Right lobe of liver (tissue), 6 donors: ENCODE measurements at regions not wholly inside any gene's neighbourhood (a gene's known extent, or its start where the extent isn't known, plus 50 kb on each side); places are given as distances from the start of the nearest gene placed in this dataset.
A peak's percentile ranks its signal among the peaks of the same experiment; 100 is the strongest.

Experiments
- ATAC-seq, 4 donors: fragments of 200-7000 bp; cut with Tn5 transposase; one replicate each; pipeline ENCODE4 v1.9.1; 2020; ENCODE audit warnings: mild to moderate bottlenecking in 4 of 4, moderate library complexity in 4 of 4
- DNase-seq, 3 donors: peaks; one replicate each; pipeline ENCODE4 v3.0.0-alpha.2; 2020
- H3K27ac ChIP-seq, 3 donors: fragments of 200-600 bp; one replicate each; pipeline ENCODE4 v1.8.0; 2022
- H3K27me3 ChIP-seq, 2 donors: fragments of 200-600 bp; one replicate each; pipeline ENCODE4 v1.8.0; 2022
- H3K36me3 ChIP-seq, 4 donors: fragments of 200-600 bp; sonication (generic) in 1 of 4; one replicate each; pipeline versions ENCODE4 v1.5.1 to v1.8.0; 2017 to 2022; ENCODE audit warnings: control low read depth in 1 of 4
- H3K4me1 ChIP-seq, 4 donors: fragments of 200-600 bp; sonication (generic) in 1 of 4; one replicate each; pipeline versions ENCODE4 v1.5.1 to v1.8.0; 2017 to 2022; ENCODE audit warnings: control low read depth in 1 of 4
- H3K4me3 ChIP-seq, 3 donors: fragments of 200-600 bp; one replicate each; pipeline ENCODE4 v1.8.0; 2022
- H3K9me3 ChIP-seq, 4 donors: fragments of 200-600 bp; sonication (generic) in 1 of 4; one replicate each; pipeline versions ENCODE4 v1.5.1 to v1.8.0; 2017 to 2022; ENCODE audit warnings: control low read depth in 1 of 4
- POLR2A ChIP-seq: fragments of 450-650 bp; IDR thresholded peaks from one replicate; pipeline ENCODE4 v1.6.1; 2017; ENCODE audit warnings: antibody characterized with exemption, mild to moderate bottlenecking
- WGBS: methylation state at CpG from one replicate; pipeline ENCODE4 v1.1.6; 2018; ENCODE audit warnings: low coverage, low lambda C conversion rate; ENCODE audit not compliant: insufficient coverage; ENCODE audit errors: missing lambda C conversion rate; 5-methylcytosine and 5-hydroxymethylcytosine counted together
- intact Hi-C, 2 donors: fragments of 100-400 bp; cut with DNase I; formaldehyde crosslinking; loops; one replicate each; pipeline versions ENCODE4 v1.11.2 to v1.14.1; 2022
- TF ChIP-seq, protein P1 (sequence below), 4 donors: fragments of 200-600 bp in 3 of 4; fragments of 450-650 bp in 1 of 4; IDR thresholded peaks; one replicate each; pipeline versions ENCODE4 v1.5.1 to v1.8.0; 2016 to 2022; ENCODE audit warnings: antibody characterized with exemption in 4 of 4, mild to moderate bottlenecking in 2 of 4
- donor health status: DM: no; HTN: yes; CAD: no.
- donor health status: DM: no; HTN: no; CAD: no.
- donor health status: DM: no; HTN: no; CAD: no.
- donor health status: DM: no; HTN: yes; CAD: no.
- donor health status: DM: no; HTN: yes; CAD: no.

DNA sequence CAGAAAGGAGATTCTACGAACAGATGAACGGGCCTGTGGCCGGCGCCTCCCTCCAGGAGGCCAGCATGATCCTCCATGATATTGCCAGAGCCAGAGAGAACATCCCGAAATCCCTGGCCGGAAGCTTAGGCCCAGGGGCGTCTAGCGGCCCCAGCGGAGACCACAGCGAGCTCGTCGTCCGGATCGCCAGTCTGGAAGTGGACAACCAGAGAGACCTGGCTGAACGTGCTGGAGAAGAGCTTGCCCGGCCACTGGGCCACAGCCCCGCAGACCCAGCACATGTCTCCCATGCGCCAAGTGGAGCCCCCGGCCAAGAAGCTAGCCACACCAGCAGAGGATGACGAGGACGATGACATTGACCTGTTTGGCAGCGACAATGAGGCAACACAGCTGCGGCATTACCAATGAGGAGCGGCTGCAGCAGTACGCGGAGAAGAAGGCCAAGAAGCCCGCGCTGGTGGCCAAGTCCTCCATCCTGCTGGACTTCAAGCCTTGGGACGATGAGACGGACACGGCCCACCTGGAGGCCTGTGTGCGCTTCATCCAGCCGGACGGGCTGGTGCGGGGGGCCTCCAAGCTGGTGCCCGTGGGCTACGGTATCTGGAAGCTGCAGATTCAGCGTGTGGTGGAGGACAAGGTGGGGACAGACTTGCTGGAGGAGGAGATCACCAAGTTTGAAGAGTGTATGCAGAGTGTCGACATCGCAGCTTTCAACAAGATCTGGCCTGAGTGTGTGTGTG is 78.8 kb upstream of the FRY start:
- TF ChIP-seq POLR2A = no peak
- TF ChIP-seq, protein P1, sequence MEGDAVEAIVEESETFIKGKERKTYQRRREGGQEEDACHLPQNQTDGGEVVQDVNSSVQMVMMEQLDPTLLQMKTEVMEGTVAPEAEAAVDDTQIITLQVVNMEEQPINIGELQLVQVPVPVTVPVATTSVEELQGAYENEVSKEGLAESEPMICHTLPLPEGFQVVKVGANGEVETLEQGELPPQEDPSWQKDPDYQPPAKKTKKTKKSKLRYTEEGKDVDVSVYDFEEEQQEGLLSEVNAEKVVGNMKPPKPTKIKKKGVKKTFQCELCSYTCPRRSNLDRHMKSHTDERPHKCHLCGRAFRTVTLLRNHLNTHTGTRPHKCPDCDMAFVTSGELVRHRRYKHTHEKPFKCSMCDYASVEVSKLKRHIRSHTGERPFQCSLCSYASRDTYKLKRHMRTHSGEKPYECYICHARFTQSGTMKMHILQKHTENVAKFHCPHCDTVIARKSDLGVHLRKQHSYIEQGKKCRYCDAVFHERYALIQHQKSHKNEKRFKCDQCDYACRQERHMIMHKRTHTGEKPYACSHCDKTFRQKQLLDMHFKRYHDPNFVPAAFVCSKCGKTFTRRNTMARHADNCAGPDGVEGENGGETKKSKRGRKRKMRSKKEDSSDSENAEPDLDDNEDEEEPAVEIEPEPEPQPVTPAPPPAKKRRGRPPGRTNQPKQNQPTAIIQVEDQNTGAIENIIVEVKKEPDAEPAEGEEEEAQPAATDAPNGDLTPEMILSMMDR (IDR thresholded peaks at IDR 0.05) = no peak
- H3K9me3 ChIP-seq = no peaks in the 10 kb centered on the region
- ATAC-seq (no peak), DNase-seq (peak in 1 of 3 donors; percentile 46)
- no peak overlapping the region for H3K27ac ChIP-seq
- H3K4me1 ChIP-seq = peaks cover 0 to 2% (median 0%) of the 10 kb centered on the region in 4 donors
- intact Hi-C loops = no loop called here
- no peaks in the 10 kb centered on the region for H3K27me3 ChIP-seq
- 100% methylated on average over 8 of the region's 40 CpGs for WGBS
- no peak overlapping the region for H3K4me3 ChIP-seq
- H3K36me3 ChIP-seq = no peaks in the 10 kb centered on the region

DNA sequence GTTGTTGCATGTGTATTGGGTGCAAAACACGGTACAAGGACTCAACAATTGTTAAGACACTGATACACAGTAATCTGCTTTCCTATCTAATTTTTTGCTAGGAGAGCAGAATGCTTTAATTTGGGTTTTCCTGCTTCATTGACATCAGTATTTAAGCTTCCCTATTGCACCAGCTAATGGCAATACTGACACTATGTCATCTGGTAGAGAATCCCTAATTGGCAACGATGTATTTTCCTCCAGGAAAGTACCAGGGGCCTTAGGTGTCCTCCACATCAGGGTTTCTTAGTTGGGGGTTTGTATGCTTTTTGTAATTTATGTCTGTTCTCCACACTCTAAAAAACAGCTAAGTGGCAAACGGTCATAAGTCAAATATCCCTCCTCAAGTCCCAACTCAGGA is 76.5 kb upstream of the FRY start:
- no peaks in the 10 kb centered on the region for H3K27me3 ChIP-seq
- DNase-seq (no peak), ATAC-seq (no peak)
- H3K36me3 ChIP-seq = no peaks in the 10 kb centered on the region
- 100% methylated on average over 3 of the region's 3 CpGs for WGBS
- no peak overlapping the region for H3K27ac ChIP-seq
- intact Hi-C loops = no loop called here
- H3K4me3 ChIP-seq = no peak overlapping the region
- TF ChIP-seq POLR2A = no peak
- TF ChIP-seq, protein P1 (IDR thresholded peaks at IDR 0.05) = no peak
- peaks cover 0 to 5% (median 0%) of the 10 kb centered on the region in 4 donors for H3K9me3 ChIP-seq
- H3K4me1 ChIP-seq = peaks cover 0 to 2% (median 0%) of the 10 kb centered on the region in 4 donors

DNA sequence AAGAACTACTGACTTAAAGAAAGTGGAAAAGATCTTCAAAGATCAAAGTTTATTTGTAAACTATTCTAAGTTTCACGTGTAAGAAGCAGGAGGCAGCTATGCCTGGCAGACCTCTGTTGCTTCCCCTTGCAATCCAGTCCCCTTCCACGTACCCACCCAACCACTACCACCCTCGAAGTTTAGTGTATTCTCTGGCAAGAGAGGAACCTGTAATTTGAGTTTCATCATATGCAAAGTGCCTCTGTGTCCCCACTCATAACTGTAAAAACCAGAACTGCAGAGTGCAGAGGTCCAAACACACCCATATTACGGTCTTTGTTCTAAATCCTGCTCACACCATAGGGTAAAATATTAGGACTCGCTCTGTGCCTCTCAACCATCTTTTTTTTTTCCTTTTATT is 75.8 kb upstream of the FRY start:
- no peaks in the 10 kb centered on the region for H3K36me3 ChIP-seq
- DNase-seq (no peak), ATAC-seq (no peak)
- H3K9me3 ChIP-seq = peaks cover 0 to 5% (median 0%) of the 10 kb centered on the region in 4 donors
- no peak for TF ChIP-seq POLR2A
- TF ChIP-seq, protein P1 (IDR thresholded peaks at IDR 0.05) = no peak
- intact Hi-C loops = no loop called here
- 67% methylated on average over 5 of the region's 5 CpGs for WGBS
- H3K27me3 ChIP-seq = no peaks in the 10 kb centered on the region
- H3K27ac ChIP-seq = no peak overlapping the region
- H3K4me3 ChIP-seq = no peak overlapping the region
- peaks cover 0 to 2% (median 0%) of the 10 kb centered on the region in 4 donors for H3K4me1 ChIP-seq

DNA sequence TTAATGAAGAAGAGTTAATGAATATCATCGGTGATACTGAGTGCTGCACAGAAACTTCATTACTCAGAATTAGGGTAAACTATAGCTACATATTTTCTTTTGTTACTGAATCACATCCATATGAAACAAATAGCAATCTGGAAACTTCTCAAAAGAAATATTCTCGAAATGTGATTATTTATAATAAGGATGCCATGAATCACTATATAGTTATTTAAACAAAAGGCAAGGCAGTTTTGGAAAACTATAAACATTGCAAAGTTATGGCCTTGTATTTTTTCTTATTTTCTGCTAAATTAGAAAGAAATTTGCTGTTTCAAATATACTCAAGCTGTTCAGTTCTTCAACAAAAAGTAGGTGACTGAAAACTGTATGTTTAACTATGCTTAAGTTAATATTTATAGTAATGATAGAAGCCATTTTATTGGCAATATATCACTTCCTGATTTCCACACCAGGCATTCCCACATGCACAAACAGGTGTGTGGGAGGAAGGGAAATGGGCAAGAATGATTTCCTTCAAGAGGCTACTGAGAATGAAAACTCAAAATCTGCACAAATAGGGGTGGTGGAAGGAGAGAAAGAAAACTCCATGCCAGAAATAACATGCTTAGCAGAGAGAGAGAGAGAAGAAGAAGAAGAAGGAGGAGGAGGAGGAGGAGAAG is 74.5 kb upstream of the FRY start:
- 95% methylated on average over 2 of the region's 2 CpGs for WGBS
- no peak overlapping the region for H3K4me3 ChIP-seq
- ATAC-seq (no peak), DNase-seq (no peak)
- intact Hi-C loops = no loop called here
- H3K36me3 ChIP-seq = no peaks in the 10 kb centered on the region
- TF ChIP-seq, protein P1 (IDR thresholded peaks at IDR 0.05) = no peak
- no peak for TF ChIP-seq POLR2A
- peaks cover 0 to 5% (median 0%) of the 10 kb centered on the region in 4 donors for H3K9me3 ChIP-seq
- H3K4me1 ChIP-seq = no peaks in the 10 kb centered on the region
- no peak overlapping the region for H3K27ac ChIP-seq
- H3K27me3 ChIP-seq = no peaks in the 10 kb centered on the region
